NCI-H2081 treated with DMSO at 0.1 percent for 48 hours (cell line): ENCODE measurements at regions not wholly inside any gene's neighbourhood (a gene's known extent, or its start where the extent isn't known, plus 50 kb on each side); places are given as distances from the start of the nearest gene placed in this dataset.
"Not testable (repeated sequence)": the region's sequence is repeated elsewhere in the genome, so short reads cannot be mapped to it uniquely, and the experiment has no call there.

Experiments
- DNase-seq: peaks from one replicate; lab custom pipeline; 2025; lab: John Stamatoyannopoulos, UW

DNA sequence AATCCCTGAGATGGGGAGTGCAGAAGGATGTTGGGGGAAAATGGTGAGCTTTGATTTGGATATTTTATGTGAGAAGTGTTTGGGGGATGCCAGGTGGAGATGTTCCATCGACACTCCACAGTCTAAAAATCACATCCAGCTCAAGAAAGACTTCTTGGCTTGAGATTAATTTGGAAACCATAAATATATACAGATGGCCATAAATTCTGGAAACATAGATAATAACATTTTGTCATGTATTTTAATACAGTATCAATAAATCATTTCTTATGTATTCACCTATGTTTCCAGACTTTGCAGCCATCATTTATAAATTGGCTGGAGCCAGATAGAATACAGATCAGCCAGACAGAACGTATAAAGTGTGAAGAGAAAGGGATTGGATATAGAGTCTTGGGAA lies 245.5 kb upstream of the DDHD1 start:
- no peak for DNase-seq

DNA sequence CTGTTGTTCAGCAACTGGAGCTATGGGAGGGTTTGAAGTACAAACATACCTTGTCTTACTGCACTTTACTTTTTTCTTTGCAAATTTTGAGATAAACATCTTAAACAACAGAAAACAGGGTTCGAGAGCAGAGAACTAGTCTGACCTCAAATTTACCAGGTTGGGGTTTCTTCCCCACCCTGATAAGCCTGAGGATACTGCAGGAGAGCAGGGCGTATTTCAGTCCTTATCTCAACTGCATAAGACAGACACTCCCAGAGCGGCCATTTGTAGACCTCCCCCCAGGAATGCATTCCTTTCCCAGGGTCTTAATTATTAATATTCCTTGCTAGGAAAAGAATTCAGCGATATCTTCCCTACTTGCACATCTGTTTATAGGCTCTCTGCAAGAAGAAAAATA lies 242.1 kb upstream of the DDHD1 start:
- not testable (repeated sequence) for DNase-seq

DNA sequence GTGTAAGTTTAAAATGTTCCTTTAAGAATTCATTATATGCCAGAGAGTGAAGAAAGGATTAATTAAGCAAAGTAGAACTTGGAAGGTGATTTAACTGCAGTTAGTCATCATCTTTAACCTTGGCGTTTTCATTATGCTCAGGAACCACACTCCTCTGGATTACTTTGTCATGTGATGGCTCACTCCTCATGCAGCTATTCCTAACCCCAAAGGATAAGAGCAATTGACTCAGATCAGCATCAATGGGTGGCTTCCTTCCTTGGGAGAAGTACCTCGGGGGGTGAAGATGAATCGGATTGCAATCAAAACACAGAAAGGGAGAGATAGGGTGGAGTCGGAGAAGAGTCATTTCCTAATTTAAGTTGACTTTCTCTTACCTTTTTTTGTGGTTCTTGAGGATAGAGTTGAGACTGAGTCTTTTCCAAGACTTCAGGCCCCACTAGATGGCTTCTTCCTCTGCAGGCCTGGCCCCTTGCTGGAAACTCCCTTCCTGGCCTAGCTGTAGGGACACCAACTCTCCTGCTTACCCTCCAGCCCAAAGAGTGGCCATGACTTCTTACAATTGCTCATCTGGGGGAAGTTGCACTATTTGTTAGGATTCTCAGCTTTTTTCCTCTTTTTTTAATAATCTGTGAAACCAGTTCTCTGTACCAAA lies 238.6 kb upstream of the DDHD1 start:
- DNase-seq: no peak

DNA sequence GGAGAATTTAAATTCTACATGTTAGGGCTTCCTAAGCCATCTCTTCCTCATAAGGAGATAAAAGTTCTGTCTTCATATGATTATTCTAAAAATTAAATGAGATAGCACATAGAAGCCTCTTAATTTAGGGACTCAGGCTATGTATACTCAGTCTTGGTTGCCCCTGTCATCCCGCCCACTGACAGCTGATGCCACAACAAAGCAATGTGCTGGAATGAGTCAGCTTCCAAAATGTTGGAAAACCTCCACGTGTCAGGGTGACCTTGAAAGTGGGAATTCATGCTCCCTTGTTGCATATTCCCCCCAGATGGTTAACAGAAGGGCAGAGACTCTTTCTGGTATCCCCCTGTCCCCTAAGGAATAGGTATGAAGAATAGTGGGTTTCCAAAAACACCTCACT lies 238.0 kb upstream of the DDHD1 start:
- DNase-seq: no peak

DNA sequence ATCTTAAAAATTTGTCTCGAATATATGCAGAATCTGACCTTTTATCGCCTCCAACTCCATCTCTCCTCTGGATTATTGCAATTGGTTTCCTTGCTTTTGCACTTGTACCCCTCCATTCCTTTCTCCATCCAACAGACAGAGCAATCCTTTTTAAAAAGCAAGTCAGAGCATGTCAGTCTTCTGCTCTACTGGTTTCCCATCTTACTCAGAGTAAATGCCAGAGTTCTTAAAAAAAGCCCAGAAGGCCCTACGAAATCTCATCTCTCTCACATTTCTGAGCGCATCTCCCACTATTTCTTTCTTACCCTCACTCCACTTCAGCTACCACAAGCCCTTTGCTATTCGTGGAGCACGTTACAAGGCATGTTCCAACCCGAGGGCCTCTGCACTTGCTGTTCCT lies 236.9 kb upstream of the DDHD1 start:
- no peak for DNase-seq

DNA sequence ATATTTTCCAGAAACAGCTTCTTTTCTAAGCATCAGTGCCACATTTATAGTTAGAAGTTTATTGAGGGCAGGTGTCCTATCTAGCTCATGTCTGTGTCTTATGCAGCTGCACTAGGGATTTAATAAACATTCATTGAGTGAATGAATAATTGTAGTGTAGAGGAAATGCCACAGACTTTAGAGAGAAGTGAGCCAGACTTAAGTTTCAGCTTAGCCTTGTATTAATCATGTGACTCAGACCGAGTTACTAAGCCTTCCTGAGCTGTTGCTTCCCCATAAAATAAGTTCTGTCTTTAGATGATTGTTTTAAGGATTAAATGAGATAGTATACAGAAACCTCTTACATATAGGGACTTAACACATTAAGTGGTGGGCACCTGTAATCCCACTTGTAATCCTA lies 236.1 kb upstream of the DDHD1 start:
- DNase-seq: no peak

DNA sequence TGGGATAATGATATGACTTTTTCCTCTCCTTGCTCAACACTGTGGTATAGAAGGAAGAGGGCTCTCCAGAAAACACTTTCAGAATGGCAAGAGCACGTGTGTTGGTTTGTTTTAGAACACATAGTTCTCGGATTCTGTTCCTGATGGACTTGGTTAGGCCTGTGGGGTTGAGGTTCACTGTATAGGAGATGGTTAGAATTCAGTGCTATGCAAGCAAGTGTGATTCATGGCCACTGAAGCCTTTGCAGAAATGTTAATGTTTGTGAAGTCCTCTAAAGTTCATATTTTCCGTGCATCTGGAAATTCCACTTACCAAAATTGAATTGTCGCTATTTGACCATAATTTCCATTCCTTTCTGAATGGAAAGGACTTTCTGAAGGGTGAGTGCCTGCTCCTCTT lies 233.2 kb upstream of the DDHD1 start:
- DNase-seq: no peak

DNA sequence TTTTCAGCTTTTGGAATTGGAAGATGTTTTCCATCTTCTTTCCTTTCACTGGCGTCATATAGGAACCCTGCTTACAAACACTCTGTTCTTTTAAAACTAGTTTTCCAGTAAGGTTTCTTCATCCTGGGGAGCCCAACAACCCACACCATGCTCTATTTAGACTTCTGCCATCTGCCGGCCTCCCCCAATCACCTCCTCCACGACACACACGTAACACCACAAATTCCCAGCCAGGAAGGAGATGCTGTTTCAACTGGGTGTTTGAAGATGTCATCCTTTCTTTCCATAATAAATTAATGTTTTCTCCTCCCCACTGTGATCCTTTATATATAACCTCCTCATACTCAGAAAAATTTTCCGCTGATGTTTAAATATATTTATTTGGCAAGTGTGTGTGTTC lies 231.4 kb upstream of the DDHD1 start:
- DNase-seq: no peak

DNA sequence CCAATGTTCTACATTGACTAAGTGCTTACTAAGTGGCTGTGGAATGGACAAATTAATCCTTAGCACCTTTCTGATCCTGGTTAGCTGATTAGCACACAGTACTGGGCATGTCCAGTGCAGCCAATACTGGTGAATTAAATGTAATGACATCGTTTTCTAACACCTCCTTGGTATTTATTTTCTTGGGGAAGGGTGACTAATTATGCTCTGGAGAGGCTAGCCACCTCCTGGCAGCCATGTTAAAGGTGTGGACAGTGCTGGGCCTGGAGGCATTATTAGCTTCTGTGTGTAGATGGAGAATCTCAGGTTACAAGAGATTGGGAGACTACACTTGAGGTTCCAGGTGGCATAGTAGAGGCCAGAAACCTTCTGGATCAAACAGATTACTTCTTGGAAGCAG lies 230.9 kb upstream of the DDHD1 start:
- DNase-seq: no peak

DNA sequence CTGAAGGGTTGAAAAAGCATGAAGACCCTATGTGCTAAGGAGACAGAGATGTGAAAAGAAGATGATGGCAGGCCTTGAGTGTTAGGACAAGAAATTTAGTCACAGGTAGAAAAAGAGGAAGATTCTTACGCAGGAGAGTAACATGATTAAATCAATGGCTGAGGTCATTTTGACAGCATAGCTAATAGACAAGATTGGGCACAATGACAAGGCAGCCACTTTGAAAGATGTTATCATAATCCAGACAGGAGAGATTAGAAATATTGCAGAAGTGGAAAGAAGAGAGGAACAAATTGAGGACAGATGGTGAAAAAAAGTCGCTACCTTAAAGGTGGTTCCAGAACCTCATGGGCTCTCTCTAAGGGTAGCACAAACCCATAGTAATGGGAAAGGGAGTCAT lies 228.8 kb upstream of the DDHD1 start:
- no peak for DNase-seq

DNA sequence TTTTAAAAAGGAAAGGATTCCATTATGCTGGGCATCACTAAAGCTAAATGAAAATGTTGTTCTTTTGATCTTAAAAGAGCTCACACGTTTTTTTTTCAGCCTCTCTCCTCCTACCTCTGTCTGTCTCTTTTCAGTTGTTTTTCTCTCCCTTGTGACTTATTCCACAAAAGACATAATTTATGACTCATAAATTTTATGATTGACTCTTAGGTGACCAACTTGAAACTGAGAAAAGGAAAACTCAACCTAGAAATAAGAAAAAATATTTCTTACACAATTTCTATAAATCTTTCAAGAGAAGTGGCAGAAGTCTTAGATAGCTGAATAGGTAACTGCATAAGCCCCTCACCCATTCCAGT lies 227.7 kb upstream of the DDHD1 start:
- no peak for DNase-seq

DNA sequence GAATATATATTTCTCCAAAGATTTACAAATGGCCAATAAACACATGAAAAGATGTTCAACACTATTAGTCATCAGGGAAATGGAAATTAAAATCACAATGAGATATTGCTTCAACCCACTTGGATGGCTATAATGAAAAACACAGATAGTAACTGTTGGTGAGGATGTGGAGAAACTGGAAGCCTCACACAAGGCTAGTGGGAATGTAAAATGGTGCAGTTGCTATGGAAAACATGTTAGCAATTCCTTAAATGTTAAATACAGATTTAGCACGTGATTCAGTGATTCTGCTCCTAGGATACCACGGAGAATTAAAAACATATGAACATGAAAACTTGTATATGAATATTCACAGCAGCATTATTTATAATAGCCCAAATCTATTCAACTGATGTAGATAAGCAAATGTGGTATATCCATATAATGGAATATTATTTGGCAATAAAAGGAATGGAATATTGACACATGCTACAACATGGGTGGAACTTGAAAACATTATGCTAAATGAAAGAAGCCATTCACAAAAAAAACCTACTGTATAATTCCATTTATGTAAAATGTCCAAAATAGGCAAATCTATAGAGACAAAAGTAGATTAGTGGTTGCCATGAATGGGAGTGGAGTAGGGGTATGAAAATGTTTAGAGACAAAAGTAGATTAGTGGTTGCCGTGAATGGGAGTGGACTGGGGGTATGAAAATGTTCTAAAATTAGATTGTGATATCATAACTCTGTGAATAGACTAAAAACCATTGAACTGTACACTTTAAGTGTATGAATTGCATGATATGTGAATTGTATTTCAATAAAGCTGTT lies 227.1 kb upstream of the DDHD1 start:
- no peak for DNase-seq

DNA sequence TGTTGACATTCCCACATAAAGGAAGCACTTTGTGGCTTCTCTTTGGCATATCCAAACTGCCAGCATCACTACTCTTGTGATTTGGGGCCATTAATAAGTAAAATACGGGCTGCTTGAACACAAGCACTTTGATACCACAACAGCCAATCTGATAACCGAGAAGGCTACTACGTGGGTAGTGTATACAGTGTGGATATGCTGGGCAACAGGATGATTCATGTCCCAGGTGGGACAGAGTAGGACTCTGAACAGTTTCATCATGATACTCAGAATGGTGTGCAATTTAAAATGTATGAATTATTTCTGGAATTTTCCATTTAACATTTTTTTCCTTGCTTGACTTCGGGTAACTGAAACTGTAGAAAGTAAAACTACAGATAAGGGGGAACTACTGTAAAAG lies 225.0 kb upstream of the DDHD1 start:
- no peak for DNase-seq

DNA sequence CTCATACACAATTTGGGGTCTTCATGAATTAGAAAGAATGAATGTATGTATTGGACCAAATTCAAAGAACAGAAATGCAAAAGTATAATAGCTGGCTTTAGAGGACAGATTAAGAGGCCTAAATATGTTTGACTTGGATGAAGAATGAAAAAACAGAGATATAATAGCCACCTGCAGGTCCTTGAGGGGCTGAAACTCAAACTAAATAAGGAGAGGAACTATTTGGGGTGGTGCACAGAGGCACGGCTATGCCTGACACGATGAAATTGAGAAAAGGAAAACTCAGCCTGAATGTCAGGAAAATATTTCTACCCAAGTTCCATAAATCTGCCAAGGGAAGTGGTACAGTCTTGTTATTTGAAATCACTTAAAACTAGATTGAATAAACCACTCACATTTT lies 222.9 kb upstream of the DDHD1 start:
- no peak for DNase-seq

DNA sequence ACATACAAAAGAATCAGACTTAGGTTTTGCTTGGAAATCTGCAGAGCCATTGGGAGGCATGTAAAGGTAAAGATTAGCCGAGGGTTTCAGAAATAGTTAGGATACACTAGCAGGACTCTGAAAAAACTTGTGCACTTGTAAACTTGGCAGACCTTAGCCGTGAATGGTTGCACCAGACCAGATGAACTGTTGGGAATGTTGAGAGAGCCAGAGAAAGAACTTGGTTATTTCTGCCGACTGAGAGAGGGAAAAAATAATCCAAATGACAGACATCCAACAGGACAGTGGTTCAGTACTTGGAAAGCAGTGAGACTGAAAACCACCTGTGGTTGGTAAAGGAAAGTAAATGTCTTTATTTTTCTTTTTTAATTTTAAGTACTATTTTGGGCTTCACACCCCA lies 222.5 kb upstream of the DDHD1 start:
- no peak for DNase-seq

DNA sequence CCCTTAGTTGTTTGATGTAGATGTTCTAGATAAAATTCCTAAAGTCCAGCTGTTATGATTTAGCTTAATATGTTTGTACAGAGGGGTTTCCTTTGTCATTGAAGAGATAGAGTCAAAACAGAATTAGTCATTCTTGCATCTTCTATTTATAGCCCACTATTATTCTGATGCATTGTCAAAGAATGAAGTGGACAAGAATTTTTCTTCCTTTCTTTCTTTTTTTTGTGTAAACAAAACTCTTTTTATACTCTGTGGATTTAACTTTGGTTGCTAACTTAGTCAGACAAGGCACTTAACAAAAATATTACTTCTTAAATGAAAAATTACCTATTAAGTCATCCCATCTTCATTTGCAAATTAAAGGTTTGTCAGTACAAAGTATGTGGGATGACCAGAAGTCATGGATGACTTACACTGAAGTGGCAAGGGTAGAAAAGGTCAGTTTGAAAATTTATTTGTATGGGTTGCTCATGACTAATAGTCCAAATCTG lies 215.6 kb upstream of the DDHD1 start:
- DNase-seq: no peak

DNA sequence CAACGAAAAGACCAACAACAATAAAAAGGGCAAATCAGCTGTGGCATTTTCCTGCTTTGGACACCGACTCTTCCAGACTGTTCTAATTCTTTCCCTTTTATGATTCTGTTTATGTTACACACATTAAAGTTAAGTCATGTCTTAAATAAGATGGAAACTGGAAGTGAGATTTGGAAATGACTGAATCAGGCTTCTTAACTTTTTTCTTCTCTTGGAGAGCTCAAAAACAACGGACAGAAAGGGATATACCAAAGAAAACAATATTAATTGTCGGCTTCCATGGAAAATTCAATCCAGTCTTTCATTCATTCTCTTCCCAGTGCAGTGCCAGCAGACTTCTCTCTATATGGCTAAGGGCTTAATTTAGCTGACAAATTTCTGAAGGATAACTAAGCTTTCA lies 214.9 kb upstream of the DDHD1 start:
- DNase-seq: no peak

DNA sequence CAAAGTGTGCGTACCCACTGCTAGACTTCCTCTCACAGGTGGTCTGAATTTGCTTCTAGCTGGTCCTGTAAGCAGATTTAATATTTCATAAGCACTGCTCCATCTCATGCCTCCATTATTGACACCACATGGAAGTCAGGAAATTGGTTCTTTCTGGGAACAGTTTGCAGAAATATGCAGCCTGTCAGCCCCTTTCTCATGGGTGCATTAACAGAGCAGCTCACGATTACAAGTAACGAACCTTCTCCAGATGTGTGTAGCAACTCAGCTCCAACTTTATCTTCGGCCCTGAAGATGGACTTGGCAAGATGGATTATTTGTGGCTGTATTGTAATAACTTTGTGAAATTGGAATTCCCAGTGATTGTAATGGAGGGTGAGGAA lies 214.5 kb upstream of the DDHD1 start:
- DNase-seq: no peak

DNA sequence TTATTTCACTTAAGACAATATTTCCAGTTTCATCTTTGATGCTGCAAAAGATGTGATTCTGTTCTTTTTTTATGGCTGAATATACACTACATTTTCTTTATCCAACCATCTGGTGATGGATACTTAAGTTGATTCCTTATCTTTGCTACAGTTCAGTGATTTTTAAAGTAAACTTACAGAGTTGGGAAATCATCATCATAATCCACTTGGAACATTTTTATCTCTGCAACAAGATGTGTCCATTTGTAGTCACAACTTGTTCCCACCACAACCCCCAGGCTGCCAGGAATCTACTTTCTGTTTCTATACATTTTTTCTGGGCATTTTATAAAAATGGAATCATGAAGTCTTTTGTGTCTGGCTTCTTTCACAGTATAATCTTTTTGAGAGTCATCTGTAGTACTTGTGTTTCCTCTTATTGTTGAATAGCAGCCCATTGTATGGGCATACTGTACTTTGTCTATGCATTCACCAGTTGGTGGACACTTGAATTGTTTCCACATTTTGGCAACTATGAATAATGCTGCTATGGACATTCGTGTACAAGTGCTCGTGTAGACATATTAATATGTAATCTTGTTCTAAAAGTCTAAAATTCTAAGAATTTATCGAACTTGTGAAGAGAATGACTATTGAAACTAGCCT lies 212.5 kb upstream of the DDHD1 start:
- DNase-seq: no peak

DNA sequence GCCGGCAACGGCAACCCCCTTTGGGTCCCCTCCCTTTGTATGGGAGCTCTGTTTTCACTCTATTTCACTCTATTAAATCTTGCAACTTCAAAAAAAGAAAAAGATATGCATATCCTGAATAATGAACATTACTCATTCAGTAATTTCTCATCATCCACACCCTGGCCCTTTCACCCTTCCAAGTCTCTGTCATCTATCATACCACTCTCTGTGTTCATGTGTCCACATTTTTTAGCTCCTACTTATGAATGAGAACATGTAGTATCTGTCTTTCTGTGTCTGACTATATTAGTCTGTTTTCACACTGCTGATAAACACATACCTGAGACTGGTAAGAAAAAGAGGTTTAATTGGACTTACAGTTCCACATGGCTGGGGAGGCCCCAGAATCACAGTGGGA lies 209.8 kb upstream of the DDHD1 start:
- not testable (repeated sequence) for DNase-seq

DNA sequence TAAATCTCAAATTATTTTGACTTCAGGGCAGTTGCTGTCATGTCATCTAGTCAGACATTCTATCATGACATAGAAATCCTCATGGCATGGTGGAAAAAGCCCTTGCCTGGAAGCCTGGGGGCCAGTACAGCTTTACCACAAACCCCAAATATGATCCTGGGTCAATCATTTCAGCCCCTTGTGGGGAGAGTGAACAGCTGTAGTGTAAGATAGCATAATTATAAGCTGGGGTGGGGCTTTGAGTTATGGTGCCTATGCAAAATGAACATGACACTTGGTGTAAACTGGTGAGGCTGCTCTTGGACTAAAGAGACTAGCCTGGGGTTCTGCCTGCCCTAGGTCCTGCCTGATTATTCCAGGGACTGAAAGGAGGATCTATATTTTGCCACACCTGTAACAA lies 207.7 kb upstream of the DDHD1 start:
- DNase-seq: no peak

DNA sequence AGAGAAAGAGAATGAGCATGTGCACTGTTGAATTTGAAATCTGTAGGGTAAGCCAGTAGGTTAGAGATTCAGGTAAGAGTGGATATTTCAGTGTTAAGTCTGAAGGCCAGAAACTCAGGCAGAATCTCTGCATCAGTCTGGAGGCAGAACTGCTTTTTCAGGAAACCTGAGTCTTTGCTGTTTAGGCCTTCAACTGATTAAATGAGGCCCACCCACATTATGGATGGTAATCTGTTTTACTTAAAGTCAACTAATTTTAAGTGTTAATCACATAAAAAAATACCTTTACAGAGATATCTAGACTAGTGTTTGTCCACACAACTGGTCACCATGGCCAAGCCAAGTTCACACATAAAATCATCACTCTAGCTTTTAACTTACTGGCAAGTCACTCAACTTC lies 205.0 kb upstream of the DDHD1 start:
- no peak for DNase-seq

DNA sequence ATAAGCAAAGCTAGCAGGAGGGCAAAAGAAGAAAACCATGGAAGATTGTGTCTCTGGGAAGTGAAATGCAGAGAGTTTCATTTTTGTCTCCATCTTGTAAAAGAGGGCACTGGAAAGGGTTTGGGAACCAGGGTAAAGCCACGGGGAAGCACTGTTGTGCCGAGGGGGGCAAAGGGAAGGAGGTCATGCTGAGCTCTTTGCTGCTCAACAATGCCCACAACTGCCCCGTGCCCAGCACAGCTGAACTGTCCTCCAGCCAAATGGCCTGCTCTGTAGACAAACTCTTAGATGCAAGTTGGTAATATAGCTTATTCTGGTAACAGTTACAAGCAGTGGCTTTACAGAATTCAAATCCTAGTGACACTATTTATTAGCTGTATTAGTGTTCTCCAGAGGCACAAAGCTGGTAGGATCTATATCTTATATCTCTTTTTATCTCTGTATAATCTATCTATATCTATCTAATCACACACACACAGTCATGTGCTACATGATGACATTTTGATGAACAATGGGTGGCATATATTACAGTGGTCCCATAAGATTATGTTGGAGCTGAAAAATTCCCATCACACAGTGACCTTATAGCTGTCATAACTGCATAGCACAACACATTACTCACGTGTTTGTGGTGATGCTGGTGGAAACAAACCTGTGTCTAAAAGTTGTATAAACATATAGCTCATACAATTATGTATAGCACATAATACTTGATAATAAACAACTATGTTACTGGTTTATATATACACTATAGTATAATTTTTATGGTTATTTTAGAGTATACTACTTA lies 203.4 kb upstream of the DDHD1 start:
- no peak for DNase-seq
